ENCODE measurements at regions not wholly inside any gene's neighbourhood (a gene's known extent, or its start where the extent isn't known, plus 50 kb on each side); places are given as distances from the start of the nearest gene placed in this dataset.
"Not testable (repeated sequence)": the region's sequence is repeated elsewhere in the genome, so short reads cannot be mapped to it uniquely, and the experiment has no call there.

DNA sequence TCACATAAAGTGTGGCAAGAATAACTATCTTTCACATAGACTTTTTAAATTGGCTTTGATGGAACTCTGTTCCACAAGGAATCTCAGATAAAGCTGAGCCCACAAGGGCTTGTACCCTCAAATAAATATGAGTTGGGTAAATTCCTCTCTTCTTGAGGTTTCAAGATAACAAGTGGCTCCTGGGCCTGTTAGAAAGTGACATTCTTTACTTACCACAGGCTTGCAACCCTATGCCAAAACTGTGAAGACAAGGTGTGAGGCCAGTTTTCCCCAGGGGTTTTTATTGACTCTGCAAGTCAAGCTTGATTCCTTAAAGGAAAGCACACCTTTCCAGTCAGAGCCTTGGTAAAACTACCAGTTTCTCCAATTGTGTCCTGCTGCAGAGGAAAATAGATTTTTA, 664.8 kb upstream of the GJE1 start:
- TF ChIP-seq, protein P1, sequence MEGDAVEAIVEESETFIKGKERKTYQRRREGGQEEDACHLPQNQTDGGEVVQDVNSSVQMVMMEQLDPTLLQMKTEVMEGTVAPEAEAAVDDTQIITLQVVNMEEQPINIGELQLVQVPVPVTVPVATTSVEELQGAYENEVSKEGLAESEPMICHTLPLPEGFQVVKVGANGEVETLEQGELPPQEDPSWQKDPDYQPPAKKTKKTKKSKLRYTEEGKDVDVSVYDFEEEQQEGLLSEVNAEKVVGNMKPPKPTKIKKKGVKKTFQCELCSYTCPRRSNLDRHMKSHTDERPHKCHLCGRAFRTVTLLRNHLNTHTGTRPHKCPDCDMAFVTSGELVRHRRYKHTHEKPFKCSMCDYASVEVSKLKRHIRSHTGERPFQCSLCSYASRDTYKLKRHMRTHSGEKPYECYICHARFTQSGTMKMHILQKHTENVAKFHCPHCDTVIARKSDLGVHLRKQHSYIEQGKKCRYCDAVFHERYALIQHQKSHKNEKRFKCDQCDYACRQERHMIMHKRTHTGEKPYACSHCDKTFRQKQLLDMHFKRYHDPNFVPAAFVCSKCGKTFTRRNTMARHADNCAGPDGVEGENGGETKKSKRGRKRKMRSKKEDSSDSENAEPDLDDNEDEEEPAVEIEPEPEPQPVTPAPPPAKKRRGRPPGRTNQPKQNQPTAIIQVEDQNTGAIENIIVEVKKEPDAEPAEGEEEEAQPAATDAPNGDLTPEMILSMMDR (IDR thresholded peaks at IDR 0.05; ENCODE audit: insufficient read depth, low read length) = no peak
- peak; percentile 72 for DNase-seq (ENCODE audit: low read depth)

DNA sequence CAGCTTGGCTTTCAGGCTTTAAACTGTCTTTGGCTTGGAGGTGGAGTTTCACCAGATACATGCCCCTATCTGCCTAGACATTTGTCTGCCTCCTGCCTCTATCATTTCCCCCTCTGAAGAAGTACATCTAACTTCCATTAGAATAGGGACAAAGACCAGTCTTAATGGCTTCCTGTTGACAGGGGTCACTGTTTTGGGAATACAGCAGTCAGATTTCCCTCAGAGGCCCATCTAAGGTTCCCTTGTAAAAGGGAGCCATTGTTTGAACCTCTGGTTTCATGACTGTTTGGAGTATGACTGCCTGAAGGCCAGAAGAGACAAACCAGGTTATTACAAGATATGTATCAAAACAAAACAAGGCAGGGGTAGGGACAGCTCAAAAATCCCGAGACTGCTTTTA, 665.7 kb upstream of the GJE1 start:
- H3K4me3 ChIP-seq (ENCODE audit: low read depth, low read length) = no peak overlapping the region
- TF ChIP-seq, protein P1 (IDR thresholded peaks at IDR 0.05; ENCODE audit: insufficient read depth, low read length) = no peak
- DNase-seq (ENCODE audit: low read depth) = no peak

More for the DNA sequence above, 664.8 kb upstream of the GJE1 start:
- no peak overlapping the region for H3K4me3 ChIP-seq (ENCODE audit: low read depth, low read length)

DNA sequence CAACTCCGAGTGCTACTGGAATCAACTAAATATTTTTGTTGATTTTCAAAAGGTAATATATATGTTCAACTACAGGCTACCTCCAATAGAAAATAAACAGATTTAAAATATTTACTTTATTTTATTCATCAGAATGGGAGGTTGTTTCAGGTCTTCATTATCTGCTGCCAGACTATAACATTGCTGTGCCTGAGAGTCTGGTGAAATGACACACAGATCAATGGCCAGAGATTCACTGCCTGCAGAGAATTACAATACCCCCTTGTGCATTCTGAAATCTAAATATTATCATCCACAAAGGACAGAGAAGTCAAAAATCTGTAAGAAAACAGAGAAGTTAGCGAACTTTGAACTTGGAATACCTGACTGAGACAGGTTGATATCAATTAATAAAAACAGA, 667.8 kb upstream of the GJE1 start:
- TF ChIP-seq, protein P1 (IDR thresholded peaks at IDR 0.05; ENCODE audit: insufficient read depth, low read length) = no peak
- H3K4me3 ChIP-seq (ENCODE audit: low read depth, low read length) = no peak overlapping the region
- no peak for DNase-seq (ENCODE audit: low read depth)

DNA sequence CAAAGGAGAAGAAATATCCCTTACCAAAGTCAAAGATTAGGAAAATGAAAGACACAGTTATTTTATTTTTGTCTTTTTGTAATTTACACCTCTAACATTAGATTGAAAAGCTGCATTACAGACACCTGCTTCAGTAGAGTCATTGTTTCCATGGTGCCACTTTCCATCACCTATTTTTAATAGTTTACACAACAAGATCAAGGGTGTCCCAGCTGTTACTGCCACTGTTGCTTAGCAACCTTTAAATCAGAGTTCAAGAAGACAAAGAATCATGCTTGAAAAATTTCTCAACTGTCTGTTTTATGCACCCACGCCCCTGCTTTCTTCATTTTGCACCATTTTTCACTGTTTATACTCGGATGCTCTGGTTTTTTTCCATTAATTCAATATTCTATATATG, 668.2 kb upstream of the GJE1 start:
- TF ChIP-seq, protein P1 (IDR thresholded peaks at IDR 0.05; ENCODE audit: insufficient read depth, low read length) = no peak
- DNase-seq (ENCODE audit: low read depth) = peak; percentile 54
- no peak overlapping the region for H3K4me3 ChIP-seq (ENCODE audit: low read depth, low read length)

DNA sequence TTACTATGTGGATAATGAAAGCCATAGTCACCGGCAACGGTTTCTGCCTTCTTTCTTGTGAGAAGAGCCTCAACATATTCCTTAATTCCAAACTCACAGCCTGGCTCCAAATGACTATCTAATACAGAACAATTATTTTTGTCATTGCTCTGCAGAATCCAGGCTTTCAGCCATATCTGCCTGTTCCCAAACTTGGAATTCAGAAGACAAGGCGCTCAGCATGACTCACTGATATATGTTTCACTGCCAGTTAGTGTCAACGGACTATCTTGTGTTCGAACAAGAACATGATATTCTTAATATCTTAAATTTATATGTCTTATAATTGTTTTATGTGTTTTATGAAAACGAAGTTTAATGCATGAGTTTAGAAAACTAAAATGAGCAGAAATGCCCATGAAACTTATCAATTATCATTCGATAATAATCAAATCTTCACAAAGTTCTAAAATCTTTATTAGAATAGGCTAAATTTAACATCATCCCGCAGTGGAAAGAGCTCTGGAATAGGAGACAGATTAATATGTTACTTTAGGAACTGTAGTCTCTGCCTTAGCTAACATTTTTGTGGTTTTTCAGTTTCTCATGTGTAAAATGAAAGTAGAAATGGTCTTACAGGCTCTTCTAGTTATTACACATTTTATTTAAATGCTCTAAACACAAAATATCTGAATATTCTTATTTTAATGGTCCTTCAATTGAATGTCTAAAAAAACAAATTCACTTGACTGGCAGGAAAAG, 669.3 kb upstream of the GJE1 start:
- DNase-seq (ENCODE audit: low read depth) = peak; percentile 79
- TF ChIP-seq, protein P1 (IDR thresholded peaks at IDR 0.05; ENCODE audit: insufficient read depth, low read length) = no peak
- H3K4me3 ChIP-seq (ENCODE audit: low read depth, low read length) = peak overlapping the region; percentile 47

DNA sequence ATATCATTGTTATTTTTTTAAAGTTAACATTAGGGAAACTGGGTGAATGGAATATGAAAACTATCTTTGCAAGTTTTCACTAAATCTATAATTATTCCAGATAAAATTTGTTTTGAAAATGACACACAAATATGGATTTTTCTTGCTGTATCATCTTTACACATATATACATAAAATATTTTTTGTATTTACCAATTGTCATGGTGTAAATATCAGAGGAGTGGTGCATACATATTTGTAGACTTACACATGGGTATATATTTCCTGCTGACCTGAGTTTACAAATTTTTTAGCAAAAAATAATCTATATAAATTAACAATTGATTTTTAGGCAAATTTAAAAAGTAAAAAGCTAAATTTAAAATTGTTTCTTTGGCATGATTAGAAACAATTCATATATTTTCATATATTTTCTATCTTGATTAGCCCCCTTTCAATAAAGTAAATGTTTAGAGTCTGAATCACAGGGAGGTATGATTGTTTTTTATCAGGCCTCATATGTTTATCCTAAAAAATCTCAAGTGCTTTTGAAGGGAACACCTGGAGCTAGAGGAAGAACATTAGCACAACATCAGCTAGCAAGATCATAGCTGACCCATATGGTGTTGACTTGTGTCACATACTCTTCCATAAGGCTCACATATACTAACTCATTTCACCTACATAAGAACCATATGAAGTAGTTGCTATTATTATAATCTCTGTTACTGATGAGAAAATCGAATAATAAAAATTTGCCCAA, 671.8 kb upstream of the GJE1 start:
- H3K4me3 ChIP-seq (ENCODE audit: low read depth, low read length) = no peak overlapping the region
- TF ChIP-seq, protein P1 (IDR thresholded peaks at IDR 0.05; ENCODE audit: insufficient read depth, low read length) = no peak
- no peak for DNase-seq (ENCODE audit: low read depth)

DNA sequence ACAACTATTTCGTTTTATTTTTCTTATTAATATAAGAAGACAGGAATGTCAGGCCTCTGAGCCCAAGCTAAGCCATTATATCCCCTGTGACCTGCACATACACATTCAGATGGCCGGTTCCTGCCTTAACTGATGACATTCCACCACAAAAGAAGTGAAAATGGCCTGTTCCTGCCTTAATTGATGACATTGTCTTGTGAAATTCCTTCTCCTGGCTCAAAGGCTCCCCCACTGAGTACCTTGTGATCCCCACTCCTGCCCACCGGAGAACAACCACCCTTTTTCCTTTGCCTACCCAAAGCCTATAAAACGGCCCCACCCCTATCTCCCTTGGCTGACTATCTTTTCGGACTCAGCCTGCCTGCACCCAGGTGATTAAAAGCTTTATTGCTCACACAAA, 672.5 kb upstream of the GJE1 start:
- DNase-seq (ENCODE audit: low read depth); H3K4me3 ChIP-seq (ENCODE audit: low read depth, low read length): not testable (repeated sequence)

DNA sequence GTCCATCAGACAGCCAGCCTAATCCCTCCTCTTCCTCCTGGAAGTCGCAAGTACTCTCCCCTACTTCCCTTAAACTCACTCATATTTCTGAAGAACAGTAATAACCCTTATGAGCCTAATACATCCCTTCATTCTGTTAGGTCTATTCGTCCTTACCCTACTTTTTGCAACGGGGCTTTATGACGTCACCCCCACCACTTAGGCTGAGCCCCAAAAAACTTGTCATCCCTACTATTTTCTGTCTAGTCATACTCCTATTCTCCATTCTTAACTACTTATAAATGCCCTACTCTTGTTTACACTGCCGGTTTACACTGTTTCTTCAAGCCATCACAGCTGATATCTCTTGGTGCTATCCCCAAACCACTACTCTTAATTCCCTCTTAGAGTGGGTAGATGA, 674.7 kb upstream of the GJE1 start:
- DNase-seq (ENCODE audit: low read depth); H3K4me3 ChIP-seq (ENCODE audit: low read depth, low read length): not testable (repeated sequence)
